ENCODE measurements at regions not wholly inside any gene's neighbourhood (a gene's known extent, or its start where the extent isn't known, plus 50 kb on each side); places are given as distances from the start of the nearest gene placed in this dataset.

- TF ChIP-seq CTCF (IDR thresholded peaks at IDR 0.05) (no peak), EZH2 (IDR thresholded peaks at IDR 0.05) (no peak), EZH2phosphoT487 (IDR thresholded peaks at IDR 0.05) (no peak)
These were observed 151.1 kb upstream of the ETS2 start for GRCh38 chr21:38654580-38654979.
